ENCODE measurements at regions not wholly inside any gene's neighbourhood (a gene's known extent, or its start where the extent isn't known, plus 50 kb on each side); places are given as distances from the start of the nearest gene placed in this dataset.

DNA sequence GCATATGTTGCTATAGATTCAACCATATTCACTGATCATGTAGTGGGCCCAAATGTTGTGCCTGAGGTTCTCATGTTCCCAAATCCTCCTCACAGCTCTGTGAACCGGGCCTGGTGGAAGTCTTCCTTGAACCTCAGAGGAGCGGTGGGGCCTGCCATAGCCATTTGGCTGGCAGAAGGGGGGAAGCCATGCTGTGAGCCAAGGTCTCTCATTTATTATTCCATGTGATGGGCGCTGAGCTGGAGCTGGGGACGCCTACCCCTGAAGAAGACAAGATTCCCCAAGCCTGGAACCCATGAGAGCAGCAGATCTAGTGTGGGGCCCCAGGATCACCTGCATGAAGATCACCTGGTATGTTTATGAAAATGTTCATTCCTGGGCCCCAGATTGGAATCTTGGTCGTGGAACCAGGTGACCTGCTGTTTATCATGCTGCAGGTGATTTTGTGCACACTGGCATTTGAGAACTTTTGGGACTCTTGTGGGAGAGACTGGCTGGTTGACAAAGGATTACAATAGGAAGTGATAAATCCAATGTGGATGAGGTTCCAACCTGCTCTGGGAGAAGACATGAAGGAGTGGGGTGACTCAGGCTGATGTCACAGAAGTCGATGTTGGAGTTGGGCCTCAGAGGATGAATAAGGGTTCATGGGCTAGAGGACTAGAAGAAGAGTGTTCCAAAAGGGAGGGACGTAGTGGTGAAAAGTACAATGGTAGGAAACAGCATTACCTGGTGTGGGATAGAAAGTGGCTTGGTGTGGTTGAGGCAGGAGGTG, 102.1 kb downstream of the ASB7 start:
- TF ChIP-seq, protein P1, sequence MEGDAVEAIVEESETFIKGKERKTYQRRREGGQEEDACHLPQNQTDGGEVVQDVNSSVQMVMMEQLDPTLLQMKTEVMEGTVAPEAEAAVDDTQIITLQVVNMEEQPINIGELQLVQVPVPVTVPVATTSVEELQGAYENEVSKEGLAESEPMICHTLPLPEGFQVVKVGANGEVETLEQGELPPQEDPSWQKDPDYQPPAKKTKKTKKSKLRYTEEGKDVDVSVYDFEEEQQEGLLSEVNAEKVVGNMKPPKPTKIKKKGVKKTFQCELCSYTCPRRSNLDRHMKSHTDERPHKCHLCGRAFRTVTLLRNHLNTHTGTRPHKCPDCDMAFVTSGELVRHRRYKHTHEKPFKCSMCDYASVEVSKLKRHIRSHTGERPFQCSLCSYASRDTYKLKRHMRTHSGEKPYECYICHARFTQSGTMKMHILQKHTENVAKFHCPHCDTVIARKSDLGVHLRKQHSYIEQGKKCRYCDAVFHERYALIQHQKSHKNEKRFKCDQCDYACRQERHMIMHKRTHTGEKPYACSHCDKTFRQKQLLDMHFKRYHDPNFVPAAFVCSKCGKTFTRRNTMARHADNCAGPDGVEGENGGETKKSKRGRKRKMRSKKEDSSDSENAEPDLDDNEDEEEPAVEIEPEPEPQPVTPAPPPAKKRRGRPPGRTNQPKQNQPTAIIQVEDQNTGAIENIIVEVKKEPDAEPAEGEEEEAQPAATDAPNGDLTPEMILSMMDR (IDR thresholded peaks at IDR 0.05; ENCODE audit: insufficient read depth, low read depth, low read length) = no peak
- no peak for TF ChIP-seq EZH2 (IDR thresholded peaks at IDR 0.05; ENCODE audit: insufficient read depth, low read length)
